K562 (cell line): ENCODE measurements at regions not wholly inside any gene's neighbourhood (a gene's known extent, or its start where the extent isn't known, plus 50 kb on each side); places are given as distances from the start of the nearest gene placed in this dataset.

ENCODE experiments used
- ATAC-seq: fragments of 200-7000 bp; cut with Tn5 transposase; 3 replicates; pipeline ENCODE4 v1.9.1; 2020; ENCODE audit warnings: moderate library complexity
- BruUV-seq: library from RNA; stranded (reverse); fragments of 400-500 nt; replicated peaks from 2 replicates; lab custom pipeline; 2021; lab: Mats Ljungman, UMichigan
- CTCF ChIA-PET: fragments of 300-600 bp; formaldehyde crosslinking; extraction: SDS; loops from one replicate; lab custom pipeline; 2021; ENCODE audit warnings: low intra/inter-chr PET ratio; lab: Yijun Ruan, JAX
- POLR2A ChIA-PET: fragments of 300-600, 350-650 bp; sonication (Branson Sonifier 250); formaldehyde crosslinking; extraction: SDS; loops from one replicate; lab custom pipeline; 2021; ENCODE audit warnings: antibody characterized with exemption, inconsistent platforms; lab: Yijun Ruan, JAX
- DNase-seq, 4 experiments: peaks; one replicate each; pipeline versions ENCODE4 v3.0.0 to v3.0.0-alpha.2; 2011 to 2018; ENCODE audit warnings: low spot score in 3 of 4, mixed read lengths in 3 of 4; ENCODE audit errors: extremely low read depth in 1 of 4
- FAIRE-seq: peaks from 2 replicates; lab custom pipeline; 2011; peaks lifted over from hg19 to GRCh38; lab: Jason Lieb, UNC
- H2AFZ ChIP-seq: 2 replicates; pipeline ENCODE4 v1.6.0; 2011; ENCODE audit warnings: low read depth, low read length, control low read depth, inconsistent platforms
- H3K27ac ChIP-seq: fragments of 200-600 bp; 3 replicates; pipeline ENCODE4 v1.8.0; 2011; ENCODE audit warnings: low read depth, mild to moderate bottlenecking, control low read depth, inconsistent platforms, low read length, moderate library complexity, mixed read lengths; ENCODE audit errors: extremely low read depth
- H3K27me3 ChIP-seq, 2 experiments: fragments of 300-600 bp in 1 of 2; 2 replicates in 1 of 2; 3 replicates in 1 of 2; pipeline versions ENCODE4 v1.6.0 to v1.8.0; 2011; ENCODE audit warnings: inconsistent platforms in 2 of 2, low read length in 2 of 2, mild to moderate bottlenecking in 1 of 2, mixed read lengths in 1 of 2, moderate library complexity in 1 of 2; ENCODE audit not compliant: control insufficient read depth in 2 of 2, insufficient read depth in 2 of 2
- H3K36me3 ChIP-seq: fragments of 300-600 bp; 3 replicates; pipeline ENCODE4 v1.8.0; 2011; ENCODE audit warnings: mild to moderate bottlenecking, low read length, inconsistent platforms; ENCODE audit not compliant: control insufficient read depth, insufficient read depth
- H3K4me1 ChIP-seq, 2 experiments: fragments of 200-600 bp in 1 of 2; replicated peaks in 1 of 2; 2 replicates in 1 of 2; 3 replicates in 1 of 2; pipeline versions ENCODE4 v1.5.1 to v1.8.0; 2011; ENCODE audit warnings: inconsistent platforms in 2 of 2, low read length in 2 of 2, mild to moderate bottlenecking in 1 of 2, mixed read lengths in 1 of 2, moderate library complexity in 1 of 2; ENCODE audit not compliant: control insufficient read depth in 2 of 2, insufficient read depth in 2 of 2
- H3K4me2 ChIP-seq: 2 replicates; pipeline ENCODE4 v1.6.1; 2011; ENCODE audit warnings: low read length, control low read depth, inconsistent platforms, mixed read lengths; ENCODE audit not compliant: insufficient read depth
- H3K4me3 ChIP-seq: fragments of 200-600 bp; sonication (generic), shearing (Covaris generic); 2 replicates; pipeline ENCODE4 v1.5.1; 2016; ENCODE audit warnings: control low read depth, inconsistent platforms
- H3K79me2 ChIP-seq: fragments of 200-600 bp; 3 replicates; pipeline ENCODE4 v1.8.0; 2011; ENCODE audit warnings: low read length, inconsistent platforms; ENCODE audit not compliant: control insufficient read depth, insufficient read depth
- H3K9ac ChIP-seq, 2 experiments: 2 replicates each; pipeline versions ENCODE4 v1.6.0 to v1.6.1; 2011; ENCODE audit warnings: low read depth in 2 of 2, low read length in 2 of 2, control low read depth in 1 of 2, inconsistent platforms in 1 of 2, mild to moderate bottlenecking in 1 of 2, mixed read lengths in 1 of 2; ENCODE audit not compliant: insufficient read depth in 1 of 2
- H3K9me1 ChIP-seq: one replicate; pipeline ENCODE4 v1.6.0; 2011; ENCODE audit warnings: inconsistent platforms, mild to moderate bottlenecking, low read length, moderate library complexity; ENCODE audit not compliant: control insufficient read depth, insufficient read depth
- H3K9me3 ChIP-seq: replicated peaks from 2 replicates; pipeline ENCODE4 v1.5.1; 2011; ENCODE audit warnings: low read depth, low read length, inconsistent platforms; ENCODE audit not compliant: control insufficient read depth, insufficient read depth
- H4K20me1 ChIP-seq: replicated peaks from 2 replicates; pipeline ENCODE4 v1.6.1; 2011; ENCODE audit warnings: low read length, inconsistent platforms, mixed read lengths; ENCODE audit not compliant: control insufficient read depth, insufficient read depth
- CTBP1 ChIP-seq: fragments of 450-650 bp; IDR thresholded peaks from 2 replicates; pipeline ENCODE4 v1.6.1; 2016; ENCODE audit warnings: borderline replicate concordance
- E2F5 ChIP-seq: sonication (generic); formaldehyde crosslinking; IDR thresholded peaks from 2 replicates; pipeline ENCODE4 v1.8.0; 2022; ENCODE audit warnings: mild to moderate bottlenecking, missing genetic modification reagents
- SREBF2 ChIP-seq: sonication (generic); formaldehyde crosslinking; IDR thresholded peaks from 2 replicates; pipeline ENCODE4 v1.4.0; 2020; ENCODE audit warnings: mild to moderate bottlenecking, missing genetic modification reagents
- TAL1 ChIP-seq: fragments of 450-650 bp; IDR thresholded peaks from 2 replicates; pipeline ENCODE4 v1.6.1; 2016; ENCODE audit warnings: mild to moderate bottlenecking
- ZBTB9 ChIP-seq: fragments of 450-650 bp; formaldehyde crosslinking; IDR thresholded peaks from 2 replicates; pipeline ENCODE4 v1.4.0; 2020; ENCODE audit warnings: mild to moderate bottlenecking, moderate library complexity
- ZNF436 ChIP-seq: fragments of 250-450, 450-650 bp; sonication (Bioruptor Pico); formaldehyde crosslinking; IDR thresholded peaks from 2 replicates; pipeline ENCODE4 v1.7.0; 2020; ENCODE audit warnings: mild to moderate bottlenecking
- ZNF764 ChIP-seq: fragments of 250-450 bp; sonication (Bioruptor Pico); IDR thresholded peaks from 2 replicates; pipeline ENCODE4 v1.4.0; 2020; ENCODE audit warnings: low read depth, mild to moderate bottlenecking, moderate library complexity
- WGBS: fragments of 100-300 bp; shearing (Covaris generic); methylation state at CpG from one replicate; pipeline ENCODE4 v1.1.6; 2016; ENCODE audit warnings: low coverage, mixed read lengths; ENCODE audit not compliant: insufficient coverage; ENCODE audit errors: missing lambda C conversion rate; 5-methylcytosine and 5-hydroxymethylcytosine counted together
- in situ Hi-C: fragments of 300-500 bp; cut with MboI; formaldehyde crosslinking; loops from 4 replicates; pipeline ENCODE4 v1.15.0; 2018; ENCODE audit warnings: inconsistent platforms, mixed read lengths
- intact Hi-C: fragments of 100-400 bp; cut with micrococcal nuclease; formaldehyde crosslinking; loops from 2 replicates; pipeline ENCODE4 v1.14.2; 2022

GRCh38 chr5:118006219-118006618 lies 982.1 kb downstream of the DTWD2 start:
- no peaks in the 10 kb centered on the region for H4K20me1 ChIP-seq
- TF ChIP-seq SREBF2 (CRISPR knock-in tag), result no peak
- no peak for TF ChIP-seq CTBP1
- TF ChIP-seq ZNF764, result no peak
- no peak for TF ChIP-seq E2F5 (CRISPR knock-in tag)
- TF ChIP-seq, all 486 proteins: peak for 0
- Histone ChIP-seq H3K9me1 (no peaks in the 10 kb centered on the region), H3K9me3 (no peaks in the 10 kb centered on the region), H3K27me3 (no peaks in the 10 kb centered on the region), H3K4me1 (no peaks in the 10 kb centered on the region), H3K36me3 (no peaks in the 10 kb centered on the region), H3K9ac (no peak overlapping the region), H3K4me3 (no peak overlapping the region), H2AFZ (no peak overlapping the region), H3K79me2 (no peaks in the 10 kb centered on the region), H3K4me2 (no peak overlapping the region), H3K27ac (no peak overlapping the region)
- ATAC-seq (no peak), FAIRE-seq (no peak), DNase-seq (no peak)
- no TSS peak for BruUV-seq
- 0% methylated on average over 1 of the region's 1 CpG for WGBS
- intact Hi-C loops (no loop called here), in situ Hi-C loops (no loop called here)
- ChIA-PET POLR2A (no interaction called here), CTCF (no interaction called here)

GRCh38 chr5:117999939-118000549 lies 988.3 kb downstream of the DTWD2 start:
- Histone ChIP-seq H3K9ac (no peak overlapping the region), H2AFZ (no peak overlapping the region), H3K9me1 (no peaks in the 10 kb centered on the region), H3K27me3 (no peaks in the 10 kb centered on the region), H3K27ac (no peak overlapping the region), H3K4me2 (no peak overlapping the region), H3K4me1 (no peaks in the 10 kb centered on the region), H3K79me2 (no peaks in the 10 kb centered on the region), H4K20me1 (no peaks in the 10 kb centered on the region), H3K36me3 (no peaks in the 10 kb centered on the region), H3K4me3 (no peak overlapping the region), H3K9me3 (no peaks in the 10 kb centered on the region)
- POLR2A ChIA-PET, result no interaction called here
- TF ChIP-seq ZNF436 (CRISPR knock-in tag), result no peak
- TF ChIP-seq ZBTB9 (CRISPR knock-in tag), result no peak
- no peak for TF ChIP-seq TAL1
- CTCF ChIA-PET, result no interaction called here
- in situ Hi-C loops, result no loop called here
- intact Hi-C loops, result no loop called here
- DNase-seq, result no peak
- ATAC-seq, result no peak
- no peak for FAIRE-seq
- no TSS peak for BruUV-seq
- 2% methylated on average over 3 of the region's 3 CpGs for WGBS
